HG03025 (cell line): ENCODE measurements at regions not wholly inside any gene's neighbourhood (a gene's known extent, or its start where the extent isn't known, plus 50 kb on each side); places are given as distances from the start of the nearest gene placed in this dataset.
A peak's percentile ranks its signal among the peaks of the same experiment; 100 is the strongest.
"Not testable (repeated sequence)": the region's sequence is repeated elsewhere in the genome, so short reads cannot be mapped to it uniquely, and the experiment has no call there.

Experiments
- ATAC-seq: cut with Tn5 transposase; IDR thresholded peaks from one replicate; pipeline ENCODE4 v1.9.1; 2021; ENCODE audit warnings: mild to moderate bottlenecking, moderate library complexity; ENCODE audit not compliant: unreplicated experiment, low FRiP score

DNA sequence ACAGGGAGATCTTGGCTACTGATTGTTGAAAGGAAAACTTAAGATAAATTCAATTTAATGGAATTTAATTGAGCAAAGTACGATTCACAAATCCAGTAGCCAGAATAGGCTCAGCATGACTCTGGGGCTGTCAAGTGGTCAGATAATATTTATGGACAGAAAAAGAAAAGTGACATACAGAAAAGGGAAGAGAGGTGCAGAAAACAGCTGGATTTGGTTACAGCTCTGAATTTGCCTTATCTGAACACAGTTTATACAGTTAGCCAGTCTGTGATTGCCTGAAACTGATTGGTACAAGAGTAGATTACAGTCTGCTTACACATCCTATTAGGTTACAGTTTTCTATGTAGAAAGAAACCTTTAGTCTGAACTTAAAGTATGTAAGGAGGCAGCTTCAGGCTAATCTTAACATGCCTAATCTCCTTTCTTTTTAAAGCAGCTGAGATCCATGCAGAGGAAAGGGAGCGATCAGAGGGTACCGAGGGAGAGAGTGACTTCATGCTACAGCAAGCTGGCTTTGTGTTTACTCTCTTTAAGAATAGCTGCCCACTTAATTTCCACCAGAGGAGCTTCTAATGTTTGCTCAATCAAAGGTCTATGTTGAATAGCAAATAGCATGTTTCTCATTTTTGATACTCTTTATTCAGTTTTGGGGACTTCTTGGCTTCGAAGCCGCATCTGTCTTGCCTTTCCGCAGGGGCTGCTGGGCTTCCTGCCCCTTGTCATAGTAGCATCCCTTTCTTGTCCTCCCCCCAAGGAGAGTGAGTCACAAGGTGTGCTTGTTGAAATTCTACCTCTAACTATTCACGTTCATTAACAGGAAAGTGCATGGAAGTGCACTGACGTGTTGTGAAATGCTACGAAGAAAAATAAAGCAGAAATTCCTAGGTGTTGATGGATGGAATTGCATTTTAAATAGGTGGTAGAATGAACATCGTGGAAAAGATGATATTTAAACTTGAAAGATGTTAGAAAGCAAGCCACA is 761.2 kb downstream of the TAF11L14 start:
- ATAC-seq, result no peak

DNA sequence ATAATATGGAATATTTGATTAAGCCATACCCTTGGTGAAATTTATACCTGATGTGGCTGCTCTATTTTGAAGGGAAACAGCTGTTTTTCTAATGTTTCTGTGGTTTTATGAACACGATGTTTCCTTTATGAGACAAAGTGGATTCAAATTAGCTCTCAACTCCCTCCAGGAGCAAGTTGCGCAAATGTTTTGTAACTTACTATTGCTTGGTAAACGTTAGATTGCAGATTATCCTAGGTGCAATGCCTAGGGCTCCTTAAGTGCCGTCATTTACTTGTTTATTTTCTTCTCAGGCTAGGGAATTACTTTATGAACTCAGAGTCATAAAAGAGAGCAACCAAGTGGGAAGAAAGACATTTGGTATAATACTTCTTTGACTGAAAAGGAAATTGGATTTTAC is 763.1 kb downstream of the TAF11L14 start:
- no peak for ATAC-seq

DNA sequence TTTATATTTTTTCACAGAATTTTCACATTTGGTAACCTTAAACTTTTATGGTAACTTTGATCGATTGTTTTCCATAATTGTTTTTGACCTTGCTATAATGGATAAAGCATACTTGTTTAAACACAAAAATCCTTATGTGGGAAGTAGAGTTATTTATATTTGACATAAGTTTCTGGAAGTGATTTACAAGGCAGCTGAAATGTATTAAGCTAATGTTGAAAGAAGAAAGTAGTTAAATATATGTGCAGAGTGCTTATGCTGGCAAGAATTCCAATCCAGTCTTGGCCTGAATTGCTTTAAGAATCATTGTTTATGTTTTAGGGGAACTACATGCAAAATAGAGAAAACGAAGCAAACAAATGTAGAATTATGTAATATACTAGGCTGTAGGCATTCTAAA is 763.6 kb downstream of the TAF11L14 start:
- no peak for ATAC-seq

DNA sequence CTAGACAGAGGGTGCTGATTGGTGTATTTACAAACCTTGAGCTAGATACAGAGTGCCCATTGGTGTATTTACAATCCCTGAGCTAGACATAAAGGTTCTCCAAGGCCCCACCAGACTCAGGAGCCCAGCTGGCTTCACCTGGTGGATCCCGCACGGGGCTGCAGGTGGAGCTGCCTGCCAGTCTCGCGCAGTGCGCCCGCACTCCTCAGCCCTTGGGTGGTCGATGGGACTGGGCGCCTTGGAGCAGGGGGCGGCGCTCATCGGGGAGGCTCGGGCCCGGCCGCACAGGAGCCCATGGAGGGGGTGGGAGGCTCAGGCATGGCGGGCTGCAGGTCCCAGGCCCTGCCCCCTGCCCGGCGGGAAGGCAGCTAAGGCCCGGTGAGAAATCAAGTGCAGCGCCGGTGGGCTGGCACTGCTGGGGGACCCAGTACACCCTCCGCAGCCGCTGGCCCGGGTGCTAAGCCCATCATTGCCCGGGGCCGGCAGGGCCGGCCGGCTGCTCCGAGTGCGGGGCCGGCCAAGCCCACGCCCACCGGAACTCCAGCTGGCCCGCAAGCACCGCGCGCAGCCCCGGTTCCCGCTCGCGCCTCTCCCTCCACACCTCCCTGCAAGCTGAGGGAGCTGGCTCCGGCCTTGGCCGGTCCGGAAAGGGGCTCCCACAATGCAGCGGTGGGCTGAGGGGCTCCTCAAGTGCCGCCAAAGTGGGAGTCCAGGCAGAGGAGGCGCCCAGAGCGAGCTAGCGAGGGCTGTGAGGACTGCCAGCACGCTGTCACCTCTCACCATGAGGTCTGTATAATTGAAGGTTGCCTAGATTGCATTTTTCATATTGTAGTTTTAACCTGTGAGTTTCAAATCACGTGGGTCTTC is 765.4 kb downstream of the TAF11L14 start:
- not testable (repeated sequence) for ATAC-seq

DNA sequence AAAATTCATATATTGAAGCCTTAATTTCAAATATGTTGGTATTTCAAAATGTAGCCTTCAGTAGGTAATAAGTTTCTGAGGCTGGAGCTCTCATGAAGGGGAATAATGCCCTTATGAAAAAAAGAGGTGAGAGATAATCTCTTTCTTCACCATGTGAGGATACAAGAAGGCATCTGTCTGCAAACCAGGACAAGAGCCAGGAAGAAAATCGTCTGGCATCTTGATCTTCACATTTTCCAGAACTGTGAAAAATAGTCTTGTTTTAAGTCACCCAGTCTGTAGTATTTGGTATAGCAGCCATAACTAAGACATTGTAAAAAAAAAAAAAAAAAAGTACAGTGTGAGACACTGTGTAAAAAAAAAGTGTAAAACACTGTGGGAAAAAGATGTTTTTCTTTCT is 768.9 kb downstream of the TAF11L14 start:
- ATAC-seq, result no peak

DNA sequence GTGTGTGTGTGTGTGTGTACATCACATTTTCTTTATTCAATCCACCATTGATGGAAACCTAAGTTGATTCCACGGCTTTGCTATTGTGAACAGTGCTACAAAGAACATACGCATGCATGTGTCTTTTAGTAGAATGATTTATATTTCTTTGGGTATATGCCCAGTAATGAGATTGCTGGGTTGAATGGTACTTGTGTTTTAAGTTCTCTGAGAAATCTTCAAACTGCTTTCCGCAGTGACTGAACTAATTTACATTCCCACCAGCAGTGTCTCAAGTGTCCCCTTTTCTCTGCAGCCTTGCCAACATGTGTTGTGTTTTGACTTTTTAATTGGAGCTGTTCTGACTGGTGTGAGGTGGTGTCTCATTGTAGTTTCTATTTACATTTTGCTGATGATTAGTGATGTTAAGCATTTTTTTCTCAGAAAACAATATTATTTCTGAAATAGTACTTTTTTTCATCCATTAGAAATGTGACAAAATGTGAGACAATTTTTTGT is 769.7 kb downstream of the TAF11L14 start:
- no peak for ATAC-seq

DNA sequence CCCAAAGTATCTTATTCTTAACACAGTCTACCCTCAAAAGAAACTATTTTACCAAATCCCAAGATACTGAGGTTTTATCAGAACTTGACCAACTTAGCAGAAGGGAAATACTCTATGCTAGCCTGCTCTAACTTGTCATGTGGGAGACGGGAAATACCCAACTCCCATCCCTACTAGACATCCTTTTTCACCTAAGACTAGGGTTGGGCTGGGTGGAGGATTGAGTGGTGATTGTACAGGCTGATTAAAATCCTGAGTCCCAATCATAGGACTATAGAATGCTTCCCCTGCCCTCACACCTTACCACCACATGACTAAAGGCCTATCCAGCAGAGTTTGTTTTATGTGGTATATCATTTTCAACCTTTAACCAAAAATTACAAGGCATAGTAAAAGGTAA is 786.5 kb downstream of the TAF11L14 start:
- ATAC-seq, result no peak

DNA sequence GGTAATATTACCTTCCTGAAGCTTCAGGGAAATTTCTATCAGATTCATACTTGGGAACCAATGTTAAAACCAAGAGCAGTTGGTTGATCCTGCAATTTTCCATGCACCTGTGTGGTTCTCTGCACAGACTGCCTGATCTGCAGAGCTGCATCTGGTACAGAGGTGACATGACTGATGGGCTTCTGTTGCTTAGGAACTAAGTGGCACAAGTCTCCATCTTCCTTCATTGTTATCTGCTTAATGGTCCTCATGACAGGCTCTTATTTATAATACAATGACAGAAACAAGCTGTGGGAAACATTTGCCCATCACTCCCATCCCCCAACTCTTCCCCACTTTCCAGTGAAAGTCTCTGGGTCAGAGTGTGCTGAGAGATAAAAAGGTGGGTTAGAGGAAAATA is 799.1 kb downstream of the TAF11L14 start:
- ATAC-seq, result no peak

DNA sequence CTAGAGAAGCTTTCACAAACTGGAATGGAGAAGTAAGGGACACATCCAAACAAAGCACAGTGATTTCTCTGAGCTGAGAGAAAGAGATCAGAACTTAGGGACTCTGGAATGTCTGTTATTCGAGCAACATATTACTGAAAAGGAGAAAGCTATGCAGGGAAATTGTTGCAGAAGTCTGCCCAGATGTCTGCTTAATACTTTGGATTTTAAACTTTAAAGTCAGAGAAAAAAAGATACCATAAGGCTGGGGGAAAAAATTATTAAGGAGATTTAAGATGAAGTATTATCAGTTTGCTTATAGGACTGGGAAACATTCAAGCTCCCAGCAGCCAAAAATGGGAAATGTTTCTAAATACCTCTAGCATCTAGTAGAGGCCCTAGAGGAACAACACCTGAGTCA is 803.9 kb downstream of the TAF11L14 start:
- no peak for ATAC-seq

DNA sequence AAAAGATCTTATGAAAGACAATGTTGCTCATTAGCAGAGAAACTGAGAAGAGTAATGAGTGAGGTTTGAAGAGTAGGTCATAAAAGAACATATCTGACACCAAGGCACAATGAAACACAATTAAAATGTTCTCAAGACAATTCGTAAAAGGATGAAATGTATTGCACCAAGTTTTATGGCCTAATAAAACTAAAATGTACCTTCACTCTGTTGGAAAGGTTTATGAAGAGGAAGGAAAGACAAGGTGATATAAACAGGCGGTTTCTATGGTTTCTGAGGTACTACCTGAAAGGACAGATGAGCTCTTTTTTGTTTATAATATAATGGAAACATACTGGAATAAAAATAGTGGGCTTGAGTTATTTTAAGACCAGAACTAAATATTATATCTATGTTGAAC is 821.3 kb downstream of the TAF11L14 start:
- no peak for ATAC-seq

DNA sequence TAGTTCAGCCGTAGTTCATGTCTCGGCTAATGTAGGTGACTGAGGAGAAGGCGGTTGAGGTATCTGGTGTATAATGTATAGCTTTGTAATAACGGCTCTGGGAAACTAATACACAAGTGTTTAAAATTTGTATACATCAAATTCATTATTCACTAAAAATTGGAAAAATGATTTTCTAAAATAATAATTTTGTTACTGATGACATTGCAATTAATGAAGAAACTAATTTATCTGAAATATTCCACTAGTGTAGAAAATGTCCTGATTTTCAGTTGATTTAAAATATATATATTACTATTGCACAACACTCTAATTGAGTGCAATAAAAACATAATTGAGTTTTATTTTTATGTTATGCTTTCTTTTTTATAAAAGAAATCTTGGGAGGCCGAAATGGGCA is 823.0 kb downstream of the TAF11L14 start:
- no peak for ATAC-seq

DNA sequence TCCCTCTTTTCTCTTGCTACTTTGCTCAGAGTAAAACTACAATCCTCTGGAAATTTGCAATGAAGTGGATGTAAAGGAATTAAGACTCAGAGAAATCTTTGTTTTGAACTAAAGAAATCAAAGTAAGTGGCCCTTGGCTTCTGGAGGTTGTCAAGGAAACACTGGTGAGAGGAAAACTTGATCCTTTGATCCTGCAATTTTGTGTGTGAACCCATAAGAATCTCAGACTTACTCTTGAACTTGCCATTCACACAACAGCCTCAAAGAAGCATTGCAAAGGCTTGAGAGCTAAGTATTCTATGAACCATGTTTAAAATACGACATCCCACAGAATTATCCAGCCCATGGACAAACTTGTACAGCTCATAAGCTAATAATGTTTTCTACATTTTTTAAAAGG is 827.5 kb downstream of the TAF11L14 start:
- ATAC-seq, result no peak

DNA sequence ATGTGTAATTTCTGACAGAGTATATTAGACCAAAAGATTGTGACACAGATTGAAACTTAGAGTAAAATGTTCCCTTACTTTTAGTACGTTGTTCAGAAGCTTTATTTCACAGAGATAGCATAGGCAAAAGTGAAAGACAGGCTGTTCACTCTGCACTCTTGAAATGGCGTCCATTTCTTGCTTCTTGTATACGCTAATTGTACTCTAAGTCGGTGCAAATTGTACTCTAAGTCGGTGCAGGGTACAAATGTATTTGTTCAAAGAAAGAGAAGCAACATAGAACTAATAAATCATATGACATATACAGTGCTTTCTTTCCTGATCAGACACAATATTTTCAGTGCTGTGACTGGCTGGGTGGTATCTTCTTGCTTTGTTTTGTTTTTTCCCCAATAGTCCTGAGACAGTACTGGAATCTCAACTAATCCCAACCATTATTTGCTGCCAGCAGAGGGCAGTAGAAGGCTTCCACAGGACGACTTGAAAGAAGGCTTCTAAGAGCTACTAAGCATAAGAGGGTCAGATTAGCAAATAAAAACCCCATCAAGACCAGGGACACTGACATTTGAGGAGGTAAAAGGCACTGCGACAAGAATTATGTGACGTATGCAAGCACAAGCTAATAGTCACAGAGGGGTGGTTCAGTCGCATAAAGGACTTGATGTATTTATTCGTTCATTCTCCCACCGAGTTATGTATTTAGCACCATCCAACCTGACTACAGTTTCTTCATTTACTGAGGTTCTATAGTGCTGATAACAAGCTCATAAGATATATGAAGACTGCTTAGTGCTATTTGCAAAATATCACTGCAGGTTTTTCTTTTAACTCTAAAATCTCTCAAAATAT is 831.8 kb downstream of the TAF11L14 start:
- peak; percentile 96 for ATAC-seq

DNA sequence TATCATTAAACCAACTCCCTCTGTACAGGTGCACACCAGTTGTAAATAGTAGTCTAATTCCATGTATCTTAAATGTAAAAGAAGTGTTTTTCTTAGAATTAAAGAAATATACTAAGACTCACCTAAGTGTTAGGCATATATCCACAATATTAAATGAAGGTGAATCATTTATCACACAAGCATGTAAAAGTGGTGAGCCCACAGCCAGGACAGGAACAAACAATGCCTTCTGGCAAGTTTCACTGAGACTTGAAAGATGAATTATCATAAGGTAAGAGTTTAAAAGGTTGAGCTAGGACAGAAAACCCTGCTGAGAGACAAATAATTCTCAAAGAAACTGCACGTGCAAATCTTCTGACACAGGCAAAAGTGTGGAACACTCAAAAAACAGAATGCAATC is 832.5 kb downstream of the TAF11L14 start:
- no peak for ATAC-seq

DNA sequence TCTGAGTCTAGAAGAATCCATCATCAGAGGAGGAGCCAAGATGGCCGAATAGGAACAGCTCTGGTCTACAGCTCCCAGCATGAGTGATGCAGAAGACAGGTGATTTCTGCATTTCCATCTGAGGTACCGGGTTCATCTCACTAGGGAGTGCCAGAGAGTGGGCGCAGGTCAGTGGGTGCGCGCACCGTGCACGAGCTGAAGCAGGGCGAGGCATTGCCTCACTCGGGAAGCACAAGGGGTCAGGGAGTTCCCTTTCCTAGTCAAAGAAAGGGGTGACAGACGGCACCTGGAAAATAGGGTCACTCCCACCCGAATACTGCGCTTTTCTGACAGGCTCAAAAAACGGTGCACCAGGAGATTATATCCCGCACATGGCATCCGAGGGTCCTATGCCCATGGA is 837.5 kb downstream of the TAF11L14 start:
- ATAC-seq, result not testable (repeated sequence)

DNA sequence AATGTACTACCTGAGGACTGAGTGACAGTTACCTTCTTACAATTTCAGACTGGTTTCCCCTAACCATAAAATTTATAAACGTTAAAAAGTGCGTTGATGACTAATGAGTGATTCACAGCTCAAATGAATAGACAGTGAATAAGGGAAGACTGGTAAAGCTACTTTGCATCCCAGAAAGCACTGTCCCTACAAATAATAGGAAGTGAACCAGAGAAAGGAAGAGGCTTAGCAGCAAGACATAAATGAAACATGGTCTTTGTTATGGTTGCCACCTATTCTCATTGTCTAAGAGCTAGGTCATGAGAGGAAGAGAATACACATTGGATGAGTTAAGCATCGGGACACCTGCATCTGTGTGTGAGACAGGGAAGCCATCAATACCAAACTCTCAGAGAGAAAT is 849.2 kb downstream of the TAF11L14 start:
- ATAC-seq, result no peak

DNA sequence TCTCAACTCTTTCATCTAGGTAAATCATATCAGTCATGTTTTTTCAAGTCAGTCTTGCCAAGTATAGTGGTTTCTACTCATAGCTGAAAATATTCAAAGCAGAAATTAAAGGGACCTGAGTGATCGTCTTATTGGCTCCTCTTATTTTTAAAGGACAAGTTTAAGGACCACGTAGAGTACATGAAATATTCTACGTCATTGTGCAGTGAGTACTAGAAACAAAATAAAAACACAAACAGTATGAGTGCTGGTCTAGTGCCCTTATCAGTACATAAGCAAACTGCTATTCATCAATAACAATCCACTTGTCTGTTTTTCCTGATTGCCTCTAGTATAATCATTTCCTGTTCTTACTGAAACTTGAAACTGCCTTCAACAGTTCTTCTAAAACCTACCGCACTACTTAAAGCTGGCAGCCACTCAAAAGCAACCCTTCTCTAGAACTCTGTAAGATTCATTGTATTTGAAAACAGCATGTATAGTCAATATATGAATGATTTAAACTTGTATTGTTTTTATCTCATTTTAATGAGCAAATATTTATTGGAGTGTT is 853.7 kb downstream of the TAF11L14 start:
- no peak for ATAC-seq

DNA sequence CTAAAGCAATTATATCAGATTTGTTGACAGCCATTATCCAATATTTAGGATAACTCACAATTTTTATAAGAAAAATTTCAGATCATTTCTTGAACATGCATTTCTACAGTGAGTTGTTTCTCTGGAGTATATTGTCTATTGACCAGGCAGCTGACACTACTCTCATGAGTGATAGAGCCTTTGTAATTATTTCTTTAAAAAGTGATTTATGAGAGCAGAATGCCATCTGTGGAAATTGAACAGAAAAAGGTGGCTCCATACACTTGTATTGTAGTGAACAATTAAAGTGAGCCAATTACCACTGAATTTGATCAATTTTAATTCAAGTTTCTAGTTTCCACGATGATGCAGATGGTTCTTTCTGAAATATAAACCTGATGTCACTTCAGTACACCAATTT is 855.4 kb downstream of the TAF11L14 start:
- ATAC-seq, result no peak

DNA sequence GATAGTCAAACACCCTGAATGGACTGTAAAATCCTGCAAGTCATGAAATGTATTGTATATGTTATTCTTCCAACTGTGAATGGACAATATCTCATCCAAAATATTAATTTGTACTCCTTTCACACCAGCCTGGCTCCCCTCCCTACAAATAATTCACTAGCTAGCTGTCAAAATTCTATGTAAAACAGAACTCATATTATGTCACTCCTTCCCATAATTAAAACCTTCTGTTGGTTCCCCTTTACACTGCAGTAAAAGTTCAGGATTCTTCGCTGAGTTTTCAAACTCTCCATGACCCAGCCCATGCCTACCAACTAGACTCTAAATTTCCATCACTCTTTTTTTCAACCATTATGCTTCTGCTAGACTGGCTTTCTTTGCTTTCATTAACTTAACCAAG is 857.1 kb downstream of the TAF11L14 start:
- ATAC-seq, result no peak

DNA sequence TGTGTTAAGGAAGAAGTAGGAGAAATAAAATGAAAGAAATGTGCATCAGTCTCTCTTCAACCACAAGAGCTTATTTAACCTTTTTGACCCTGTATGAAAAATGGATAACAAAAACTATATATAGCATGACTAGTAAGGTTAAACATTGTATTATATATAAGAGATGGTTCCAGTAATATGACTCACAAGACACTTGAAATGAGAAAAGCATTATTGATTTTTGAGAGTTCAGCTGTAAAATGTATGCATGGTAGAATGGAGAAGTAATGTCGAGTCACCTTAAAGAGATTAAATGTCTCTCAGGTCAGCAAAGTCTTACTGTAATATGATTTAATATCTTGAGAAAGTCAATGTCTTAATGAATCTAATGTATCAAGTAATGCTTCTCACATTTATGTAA is 860.9 kb downstream of the TAF11L14 start:
- ATAC-seq, result no peak
